HCT116 (cell line): ENCODE measurements at regions not wholly inside any gene's neighbourhood (a gene's known extent, or its start where the extent isn't known, plus 50 kb on each side); places are given as distances from the start of the nearest gene placed in this dataset.

Experiments used
- ATAC-seq: fragments of 200-7000 bp; cut with Tn5 transposase; 2 replicates; pipeline ENCODE4 v1.9.1; 2020; ENCODE audit warnings: mild to moderate bottlenecking, moderate library complexity
- BruUV-seq: library from RNA; stranded (reverse); fragments of 400-500 nt; replicated peaks from 2 replicates; lab custom pipeline; 2021; lab: Mats Ljungman, UMichigan
- CTCF ChIA-PET: fragments of 300-600 bp; sonication (Branson Sonifier 250); formaldehyde crosslinking; loops from one replicate; lab custom pipeline; 2021; ENCODE audit warnings: antibody characterized with exemption; lab: Charles Lee
- POLR2A ChIA-PET: fragments of 300-600, 350-600 bp; sonication (Branson Sonifier 250); formaldehyde crosslinking; loops from one replicate; lab custom pipeline; 2021; ENCODE audit warnings: antibody characterized with exemption; lab: Charles Lee
- RAD21 ChIA-PET, 2 experiments: fragments of 300-600 bp; sonication (Branson Sonifier 250); formaldehyde crosslinking; loops; one replicate each; lab custom pipeline; 2023; ENCODE audit warnings: low total read pairs in 2 of 2; ENCODE audit not compliant: uncharacterized antibody in 2 of 2, unreplicated experiment in 2 of 2, low non-redundant PET in 1 of 2; lab: Charles Lee
- DNase-seq: peaks from one replicate; pipeline ENCODE4 v3.0.0-alpha.2; 2010; ENCODE audit warnings: low read depth, low spot score
- H2AFZ ChIP-seq: fragments of 200-600 bp; shearing (Covaris generic), sonication (generic); 2 replicates; pipeline ENCODE4 v1.6.1; 2017; ENCODE audit warnings: low read depth, mixed run types, mixed read lengths, antibody characterized with exemption, low read length; ENCODE audit not compliant: poor library complexity, severe bottlenecking
- H3K27ac ChIP-seq: 2 replicates; pipeline ENCODE4 v1.5.1; 2012; ENCODE audit warnings: low read depth, low read length
- H3K27me3 ChIP-seq: fragments of 200-600 bp; sonication (generic); 2 replicates; pipeline ENCODE4 v1.6.1; 2016; ENCODE audit warnings: mixed run types, low read length, mixed read lengths; ENCODE audit not compliant: insufficient read depth
- H3K36me3 ChIP-seq, 2 experiments: fragments of 200-500 bp in 1 of 2; fragments of 200-600 bp in 1 of 2; sonication (Bioruptor generic) in 1 of 2; sonication (generic) in 1 of 2; 2 replicates each; pipeline versions ENCODE4 v1.5.1 to v1.6.1; 2014 to 2016; ENCODE audit warnings: low read length in 2 of 2, inconsistent platforms in 1 of 2, mixed read lengths in 1 of 2, mixed run types in 1 of 2; ENCODE audit not compliant: insufficient read depth in 2 of 2, control insufficient read depth in 1 of 2
- H3K4me1 ChIP-seq, 2 experiments: fragments of 200-600 bp in 1 of 2; sonication (generic) in 1 of 2; 2 replicates each; pipeline versions ENCODE4 v1.5.1 to v1.6.1; 2012 to 2017; ENCODE audit warnings: low read length in 2 of 2, inconsistent platforms in 1 of 2, mild to moderate bottlenecking in 1 of 2, mixed read lengths in 1 of 2, mixed run types in 1 of 2, moderate library complexity in 1 of 2; ENCODE audit not compliant: insufficient read depth in 2 of 2, control insufficient read depth in 1 of 2
- H3K4me2 ChIP-seq: fragments of 200-600 bp; sonication (generic); 2 replicates; pipeline ENCODE4 v1.6.1; 2017; ENCODE audit warnings: mixed run types, low read length, mixed read lengths
- H3K4me3 ChIP-seq, 2 experiments: fragments of 200-600 bp in 1 of 2; sonication (generic) in 1 of 2; replicated peaks in 1 of 2; 2 replicates each; pipeline ENCODE4 v1.5.1; 2011 to 2016; ENCODE audit warnings: low read length in 2 of 2, control low read depth in 1 of 2, low read depth in 1 of 2, mild to moderate bottlenecking in 1 of 2, mixed read lengths in 1 of 2, mixed run types in 1 of 2
- H3K79me2 ChIP-seq: fragments of 200-600 bp; sonication (generic); 2 replicates; pipeline ENCODE4 v1.6.1; 2017; ENCODE audit warnings: mild to moderate bottlenecking, mixed run types, low read length, moderate library complexity, mixed read lengths; ENCODE audit not compliant: insufficient read depth
- H3K9ac ChIP-seq: fragments of 200-600 bp; sonication (generic); 2 replicates; pipeline ENCODE4 v1.6.1; 2016; ENCODE audit warnings: low read length, mixed read lengths
- H3K9me2 ChIP-seq: fragments of 200-600 bp; sonication (generic), shearing (Covaris generic); 2 replicates; pipeline ENCODE4 v1.6.1; 2017; ENCODE audit warnings: mixed run types, mild to moderate bottlenecking, moderate library complexity; ENCODE audit not compliant: insufficient read depth
- H3K9me3 ChIP-seq, 2 experiments: fragments of 200-500 bp in 1 of 2; fragments of 200-600 bp in 1 of 2; sonication (Bioruptor generic) in 1 of 2; sonication (generic) in 1 of 2; 2 replicates each; pipeline ENCODE4 v1.6.1; 2014 to 2017; ENCODE audit warnings: low read length in 2 of 2, mixed read lengths in 2 of 2, inconsistent platforms in 1 of 2, low read depth in 1 of 2, mild to moderate bottlenecking in 1 of 2, mixed run types in 1 of 2, moderate library complexity in 1 of 2; ENCODE audit not compliant: control insufficient read depth in 1 of 2, insufficient read depth in 1 of 2
- H4K20me1 ChIP-seq: fragments of 200-600 bp; sonication (generic), shearing (Covaris generic); 2 replicates; pipeline ENCODE4 v1.6.1; 2017; ENCODE audit warnings: mixed run types, mild to moderate bottlenecking, moderate library complexity; ENCODE audit not compliant: insufficient read depth
- EZH2phosphoT487 ChIP-seq: fragments of 200-600 bp; IDR thresholded peaks from 2 replicates; pipeline ENCODE4 v1.6.1; 2018; ENCODE audit warnings: antibody characterized with exemption, borderline replicate concordance
- FOSL1 ChIP-seq: IDR thresholded peaks from 2 replicates; pipeline ENCODE4 v1.6.1; 2012; ENCODE audit warnings: low read depth
- JUND ChIP-seq: IDR thresholded peaks from 2 replicates; pipeline ENCODE4 v1.6.1; 2012
- RAD21 ChIP-seq: IDR thresholded peaks from 2 replicates; pipeline ENCODE4 v1.6.1; 2012; ENCODE audit warnings: low read depth, mild to moderate bottlenecking
- SIN3A ChIP-seq: IDR thresholded peaks from 2 replicates; pipeline ENCODE4 v1.6.1; 2012; ENCODE audit warnings: low read depth
- SP1 ChIP-seq: IDR thresholded peaks from 2 replicates; pipeline ENCODE4 v1.6.1; 2012; ENCODE audit warnings: low read depth
- SRF ChIP-seq: IDR thresholded peaks from 2 replicates; pipeline ENCODE4 v1.6.1; 2012; ENCODE audit warnings: low read depth
- TCF7L2 ChIP-seq: IDR thresholded peaks from 2 replicates; pipeline ENCODE4 v1.7.0; 2011; ENCODE audit warnings: borderline replicate concordance, inconsistent platforms; ENCODE audit not compliant: insufficient read depth, insufficient read length; ENCODE audit errors: extremely low read depth
- YY1 ChIP-seq: IDR thresholded peaks from 2 replicates; pipeline ENCODE4 v1.6.1; 2011; ENCODE audit warnings: low read length, low read depth, moderate library complexity, mild to moderate bottlenecking; ENCODE audit not compliant: insufficient replicate concordance; ENCODE audit errors: extremely low read depth
- ZNF274 ChIP-seq: fragments of 200-500 bp; sonication (Bioruptor generic); IDR thresholded peaks from 2 replicates; pipeline ENCODE4 v1.6.1; 2014; ENCODE audit warnings: mild to moderate bottlenecking, low read depth, low read length, inconsistent platforms
- intact Hi-C: fragments of 100-400 bp; cut with micrococcal nuclease; formaldehyde crosslinking; loops from 2 replicates; pipeline ENCODE4 v1.10.0; 2022
- TF ChIP-seq, protein P1 (sequence below): IDR thresholded peaks from 2 replicates; pipeline ENCODE4 v1.6.1; 2012; ENCODE audit warnings: low read depth
- TF ChIP-seq, protein P2 (sequence below): IDR thresholded peaks from 2 replicates; pipeline ENCODE4 v1.6.1; 2012
- TF ChIP-seq, protein P3 (sequence below): IDR thresholded peaks from 2 replicates; pipeline ENCODE4 v1.6.1; 2012
- TF ChIP-seq, protein P4 (sequence below), 3 experiments: fragments of 200-600 bp in 1 of 3; sonication (generic) in 1 of 3; IDR thresholded peaks in 2 of 3; conservative IDR thresholded peaks in 1 of 3; 2 replicates each; pipeline ENCODE4 v1.5.1; 2012 to 2017; ENCODE audit warnings: low read depth in 2 of 3, low read length in 2 of 3, antibody characterized with exemption in 1 of 3, borderline replicate concordance in 1 of 3, control low read depth in 1 of 3, mild to moderate bottlenecking in 1 of 3, mixed read lengths in 1 of 3, mixed run types in 1 of 3, moderate library complexity in 1 of 3; ENCODE audit not compliant: insufficient read depth in 1 of 3
- TF ChIP-seq, protein P5 (sequence below): IDR thresholded peaks from 2 replicates; pipeline ENCODE4 v1.6.1; 2011; ENCODE audit warnings: mild to moderate bottlenecking, low read length, moderate library complexity; ENCODE audit not compliant: insufficient replicate concordance; ENCODE audit errors: extremely low read depth

DNA sequence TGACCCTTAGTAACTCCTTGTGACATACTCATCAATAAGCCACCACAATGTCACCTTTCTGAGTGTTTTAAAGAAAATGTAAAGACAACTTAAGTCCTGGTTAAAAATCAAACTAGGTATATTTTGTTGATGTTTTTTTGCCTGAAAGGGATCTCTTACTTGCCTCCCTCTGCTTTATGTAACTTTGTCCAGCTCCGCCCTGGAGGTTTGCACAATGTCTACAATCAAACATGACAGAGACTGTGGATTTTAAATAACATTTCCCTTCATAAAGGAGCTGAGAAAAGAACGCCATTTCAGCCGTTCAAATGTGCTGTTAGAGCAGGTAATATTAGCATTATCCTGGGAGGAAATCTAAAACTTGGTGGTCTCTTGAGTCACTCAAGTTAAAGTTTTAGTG is 613.9 kb downstream of the SOX5 start:
- H3K4me2 ChIP-seq = no peak overlapping the region
- no peak overlapping the region for H2AFZ ChIP-seq
- peaks cover 11 to 29% of the 10 kb centered on the region in 2 experiments; a peak in 2 of 4 replicates for H3K9me3 ChIP-seq
- H3K27ac ChIP-seq = no peak overlapping the region
- no peaks in the 10 kb centered on the region for H3K9me2 ChIP-seq
- no peaks in the 10 kb centered on the region for H3K79me2 ChIP-seq
- H4K20me1 ChIP-seq = no peaks in the 10 kb centered on the region
- no TSS peak for BruUV-seq
- DNase-seq (no peak), ATAC-seq (no peak)
- H3K27me3 ChIP-seq = no peaks in the 10 kb centered on the region
- intact Hi-C loops = no loop called here
- RAD21 ChIA-PET = no interaction called here
- H3K4me1 ChIP-seq = no peaks in the 10 kb centered on the region
- CTCF ChIA-PET = no interaction called here
- no peaks in the 10 kb centered on the region for H3K36me3 ChIP-seq
- POLR2A ChIA-PET = no interaction called here
- H3K4me3 ChIP-seq = no peak overlapping the region
- H3K9ac ChIP-seq = no peak overlapping the region
- TF ChIP-seq, protein P1, sequence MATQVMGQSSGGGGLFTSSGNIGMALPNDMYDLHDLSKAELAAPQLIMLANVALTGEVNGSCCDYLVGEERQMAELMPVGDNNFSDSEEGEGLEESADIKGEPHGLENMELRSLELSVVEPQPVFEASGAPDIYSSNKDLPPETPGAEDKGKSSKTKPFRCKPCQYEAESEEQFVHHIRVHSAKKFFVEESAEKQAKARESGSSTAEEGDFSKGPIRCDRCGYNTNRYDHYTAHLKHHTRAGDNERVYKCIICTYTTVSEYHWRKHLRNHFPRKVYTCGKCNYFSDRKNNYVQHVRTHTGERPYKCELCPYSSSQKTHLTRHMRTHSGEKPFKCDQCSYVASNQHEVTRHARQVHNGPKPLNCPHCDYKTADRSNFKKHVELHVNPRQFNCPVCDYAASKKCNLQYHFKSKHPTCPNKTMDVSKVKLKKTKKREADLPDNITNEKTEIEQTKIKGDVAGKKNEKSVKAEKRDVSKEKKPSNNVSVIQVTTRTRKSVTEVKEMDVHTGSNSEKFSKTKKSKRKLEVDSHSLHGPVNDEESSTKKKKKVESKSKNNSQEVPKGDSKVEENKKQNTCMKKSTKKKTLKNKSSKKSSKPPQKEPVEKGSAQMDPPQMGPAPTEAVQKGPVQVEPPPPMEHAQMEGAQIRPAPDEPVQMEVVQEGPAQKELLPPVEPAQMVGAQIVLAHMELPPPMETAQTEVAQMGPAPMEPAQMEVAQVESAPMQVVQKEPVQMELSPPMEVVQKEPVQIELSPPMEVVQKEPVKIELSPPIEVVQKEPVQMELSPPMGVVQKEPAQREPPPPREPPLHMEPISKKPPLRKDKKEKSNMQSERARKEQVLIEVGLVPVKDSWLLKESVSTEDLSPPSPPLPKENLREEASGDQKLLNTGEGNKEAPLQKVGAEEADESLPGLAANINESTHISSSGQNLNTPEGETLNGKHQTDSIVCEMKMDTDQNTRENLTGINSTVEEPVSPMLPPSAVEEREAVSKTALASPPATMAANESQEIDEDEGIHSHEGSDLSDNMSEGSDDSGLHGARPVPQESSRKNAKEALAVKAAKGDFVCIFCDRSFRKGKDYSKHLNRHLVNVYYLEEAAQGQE = no peak
- TF ChIP-seq TCF7L2 = no peak
- TF ChIP-seq EZH2phosphoT487 = no peak
- no peak for TF ChIP-seq SRF
- no peak for TF ChIP-seq SP1
- no peak for TF ChIP-seq RAD21
- TF ChIP-seq, protein P2, sequence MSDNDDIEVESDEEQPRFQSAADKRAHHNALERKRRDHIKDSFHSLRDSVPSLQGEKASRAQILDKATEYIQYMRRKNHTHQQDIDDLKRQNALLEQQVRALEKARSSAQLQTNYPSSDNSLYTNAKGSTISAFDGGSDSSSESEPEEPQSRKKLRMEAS = no peak
- TF ChIP-seq SIN3A = no peak
- no peak for TF ChIP-seq JUND
- TF ChIP-seq YY1 = no peak
- TF ChIP-seq, protein P3, sequence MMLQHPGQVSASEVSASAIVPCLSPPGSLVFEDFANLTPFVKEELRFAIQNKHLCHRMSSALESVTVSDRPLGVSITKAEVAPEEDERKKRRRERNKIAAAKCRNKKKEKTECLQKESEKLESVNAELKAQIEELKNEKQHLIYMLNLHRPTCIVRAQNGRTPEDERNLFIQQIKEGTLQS = no peak
- TF ChIP-seq, protein P4, sequence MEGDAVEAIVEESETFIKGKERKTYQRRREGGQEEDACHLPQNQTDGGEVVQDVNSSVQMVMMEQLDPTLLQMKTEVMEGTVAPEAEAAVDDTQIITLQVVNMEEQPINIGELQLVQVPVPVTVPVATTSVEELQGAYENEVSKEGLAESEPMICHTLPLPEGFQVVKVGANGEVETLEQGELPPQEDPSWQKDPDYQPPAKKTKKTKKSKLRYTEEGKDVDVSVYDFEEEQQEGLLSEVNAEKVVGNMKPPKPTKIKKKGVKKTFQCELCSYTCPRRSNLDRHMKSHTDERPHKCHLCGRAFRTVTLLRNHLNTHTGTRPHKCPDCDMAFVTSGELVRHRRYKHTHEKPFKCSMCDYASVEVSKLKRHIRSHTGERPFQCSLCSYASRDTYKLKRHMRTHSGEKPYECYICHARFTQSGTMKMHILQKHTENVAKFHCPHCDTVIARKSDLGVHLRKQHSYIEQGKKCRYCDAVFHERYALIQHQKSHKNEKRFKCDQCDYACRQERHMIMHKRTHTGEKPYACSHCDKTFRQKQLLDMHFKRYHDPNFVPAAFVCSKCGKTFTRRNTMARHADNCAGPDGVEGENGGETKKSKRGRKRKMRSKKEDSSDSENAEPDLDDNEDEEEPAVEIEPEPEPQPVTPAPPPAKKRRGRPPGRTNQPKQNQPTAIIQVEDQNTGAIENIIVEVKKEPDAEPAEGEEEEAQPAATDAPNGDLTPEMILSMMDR (IDR thresholded peaks at IDR 0.05 in 2 of 3, conservative IDR thresholded peaks at IDR 0.05 in 1 of 3; ENCODE audit: borderline replicate concordance in 1 of 3, insufficient read depth in 1 of 3, low read depth in 2 of 3, low read length in 2 of 3) = no peak
- TF ChIP-seq, protein P5, sequence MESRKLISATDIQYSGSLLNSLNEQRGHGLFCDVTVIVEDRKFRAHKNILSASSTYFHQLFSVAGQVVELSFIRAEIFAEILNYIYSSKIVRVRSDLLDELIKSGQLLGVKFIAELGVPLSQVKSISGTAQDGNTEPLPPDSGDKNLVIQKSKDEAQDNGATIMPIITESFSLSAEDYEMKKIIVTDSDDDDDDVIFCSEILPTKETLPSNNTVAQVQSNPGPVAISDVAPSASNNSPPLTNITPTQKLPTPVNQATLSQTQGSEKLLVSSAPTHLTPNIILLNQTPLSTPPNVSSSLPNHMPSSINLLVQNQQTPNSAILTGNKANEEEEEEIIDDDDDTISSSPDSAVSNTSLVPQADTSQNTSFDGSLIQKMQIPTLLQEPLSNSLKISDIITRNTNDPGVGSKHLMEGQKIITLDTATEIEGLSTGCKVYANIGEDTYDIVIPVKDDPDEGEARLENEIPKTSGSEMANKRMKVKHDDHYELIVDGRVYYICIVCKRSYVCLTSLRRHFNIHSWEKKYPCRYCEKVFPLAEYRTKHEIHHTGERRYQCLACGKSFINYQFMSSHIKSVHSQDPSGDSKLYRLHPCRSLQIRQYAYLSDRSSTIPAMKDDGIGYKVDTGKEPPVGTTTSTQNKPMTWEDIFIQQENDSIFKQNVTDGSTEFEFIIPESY = no peak
- no peak for TF ChIP-seq ZNF274
- TF ChIP-seq FOSL1 = no peak
